ENCODE measurements at regions not wholly inside any gene's neighbourhood (a gene's known extent, or its start where the extent isn't known, plus 50 kb on each side); places are given as distances from the start of the nearest gene placed in this dataset.
"Not testable (repeated sequence)": the region's sequence is repeated elsewhere in the genome, so short reads cannot be mapped to it uniquely, and the experiment has no call there.

- DNase-seq: no peak
Observed at GRCh38 chr22:48783821-48784266, 1043.8 kb downstream of the BRD1 start.

- DNase-seq: no peak
Observed at GRCh38 chr22:48782811-48783511, 1044.7 kb downstream of the BRD1 start.

- DNase-seq: no peak
Observed at GRCh38 chr22:48782326-48782725, 1045.3 kb downstream of the BRD1 start.

- no peak for DNase-seq
Observed at GRCh38 chr22:48781868-48782267, 1045.8 kb downstream of the BRD1 start.

GRCh38 chr22:48781391-48781790, 1046.3 kb downstream of the BRD1 start:
- no peak for DNase-seq

GRCh38 chr22:48780597-48781277, 1046.9 kb downstream of the BRD1 start:
- DNase-seq: no peak

- no peak for DNase-seq
Observed at GRCh38 chr22:48779661-48780596, 1047.7 kb downstream of the BRD1 start.

GRCh38 chr22:48779211-48779643, 1048.4 kb downstream of the BRD1 start:
- DNase-seq: no peak

GRCh38 chr22:48778308-48779195, 1049.1 kb downstream of the BRD1 start:
- no peak for DNase-seq

- DNase-seq: no peak
Observed at GRCh38 chr22:48772286-48772907, 1055.3 kb downstream of the BRD1 start.

GRCh38 chr22:48765595-48765994, 1062.1 kb downstream of the BRD1 start:
- DNase-seq: no peak

- DNase-seq: no peak
Observed at GRCh38 chr22:48761546-48761945, 1066.1 kb downstream of the BRD1 start.

GRCh38 chr22:48760481-48761390, 1066.9 kb downstream of the BRD1 start:
- no peak for DNase-seq

GRCh38 chr22:48758881-48759875, 1068.5 kb downstream of the BRD1 start:
- no peak for DNase-seq

GRCh38 chr22:48757985-48758561, 1069.6 kb downstream of the BRD1 start:
- no peak for DNase-seq

- no peak for DNase-seq
Observed at GRCh38 chr22:48757581-48757980, 1070.1 kb downstream of the BRD1 start.

- not testable (repeated sequence) for DNase-seq
Observed at GRCh38 chr22:48757135-48757534, 1070.5 kb downstream of the BRD1 start.

GRCh38 chr22:48756146-48757111, 1071.2 kb downstream of the BRD1 start:
- DNase-seq: no peak

Data from NCI-H1417 treated with DMSO at 0.1 percent for 48 hours (cell line).